AG09319 (cell line): ENCODE measurements at regions not wholly inside any gene's neighbourhood (a gene's known extent, or its start where the extent isn't known, plus 50 kb on each side); places are given as distances from the start of the nearest gene placed in this dataset.
A peak's percentile ranks its signal among the peaks of the same experiment; 100 is the strongest.

ENCODE experiments used
- DNase-seq: peaks from one replicate; pipeline ENCODE4 v3.0.0-alpha.2; 2010; ENCODE audit warnings: low read depth; ENCODE audit errors: extremely low read depth
- CTCF ChIP-seq: IDR thresholded peaks from 2 replicates; pipeline ENCODE4 v1.5.1; 2011; ENCODE audit warnings: low read depth, mild to moderate bottlenecking, inconsistent platforms, low read length, moderate library complexity

GRCh38 chr14:86714575-86714974 is 1184.6 kb downstream of the FLRT2 start:
- TF ChIP-seq CTCF: no peak
- DNase-seq: no peak

- no peak for DNase-seq
- TF ChIP-seq CTCF: no peak
Measured at GRCh38 chr14:86714153-86714552, 1184.2 kb downstream of the FLRT2 start.

- no peak for TF ChIP-seq CTCF
- no peak for DNase-seq
Measured at GRCh38 chr14:86712727-86713126, 1182.8 kb downstream of the FLRT2 start.

- peak; percentile 8 for DNase-seq
- TF ChIP-seq CTCF: no peak
Measured at GRCh38 chr14:86712176-86712575, 1182.2 kb downstream of the FLRT2 start.

- no peak for DNase-seq
- TF ChIP-seq CTCF: no peak
Measured at GRCh38 chr14:86708846-86709339, 1178.9 kb downstream of the FLRT2 start.

GRCh38 chr14:86707071-86707470 is 1177.1 kb downstream of the FLRT2 start:
- TF ChIP-seq CTCF: no peak
- DNase-seq: no peak

GRCh38 chr14:86683561-86683960 is 1153.6 kb downstream of the FLRT2 start:
- DNase-seq: no peak

More at GRCh38 chr14:86683561-86683960, 1153.6 kb downstream of the FLRT2 start:
- no peak for TF ChIP-seq CTCF
